AML-193 (cell line): ENCODE measurements at regions not wholly inside any gene's neighbourhood (a gene's known extent, or its start where the extent isn't known, plus 50 kb on each side); places are given as distances from the start of the nearest gene placed in this dataset.

ENCODE experiments used
- DNase-seq, 2 experiments: peaks; one replicate each; lab custom pipeline; 2025; lab: John Stamatoyannopoulos, UW

GRCh38 chr10:130623680-130624267 lies 487.6 kb downstream of the GLRX3 start:
- no peak for DNase-seq

GRCh38 chr10:130627346-130628045 lies 491.3 kb downstream of the GLRX3 start:
- DNase-seq = no peak

GRCh38 chr10:130630135-130630534 lies 493.9 kb downstream of the GLRX3 start:
- no peak for DNase-seq

- peak; percentile 27 to 40 for DNase-seq
Measured at GRCh38 chr10:130631142-130632096, 495.2 kb downstream of the GLRX3 start.

GRCh38 chr10:130634816-130635215 lies 498.6 kb downstream of the GLRX3 start:
- DNase-seq = no peak

GRCh38 chr10:130635528-130635927 lies 499.3 kb downstream of the GLRX3 start:
- no peak for DNase-seq

GRCh38 chr10:130636313-130636930 lies 500.2 kb downstream of the GLRX3 start:
- no peak for DNase-seq

GRCh38 chr10:130637089-130637676 lies 501.0 kb downstream of the GLRX3 start:
- no peak for DNase-seq

- DNase-seq = no peak
Measured at GRCh38 chr10:130638991-130639390, 502.8 kb downstream of the GLRX3 start.

- no peak for DNase-seq
Measured at GRCh38 chr10:130642926-130643325, 506.7 kb downstream of the GLRX3 start.

- DNase-seq = no peak
Measured at GRCh38 chr10:130647341-130647740, 511.1 kb downstream of the GLRX3 start.

GRCh38 chr10:130648807-130649206 lies 512.6 kb downstream of the GLRX3 start:
- no peak for DNase-seq

- no peak for DNase-seq
Measured at GRCh38 chr10:130652544-130652943, 516.4 kb downstream of the GLRX3 start.

GRCh38 chr10:130652964-130653578 lies 516.9 kb downstream of the GLRX3 start:
- DNase-seq = no peak

GRCh38 chr10:130654726-130655125 lies 518.5 kb downstream of the GLRX3 start:
- DNase-seq = no peak

- no peak for DNase-seq
Measured at GRCh38 chr10:130655313-130656186, 519.4 kb downstream of the GLRX3 start.

GRCh38 chr10:130656187-130656575 lies 520.0 kb downstream of the GLRX3 start:
- DNase-seq = no peak

GRCh38 chr10:130656582-130657133 lies 520.5 kb downstream of the GLRX3 start:
- no peak for DNase-seq

- DNase-seq = no peak
Measured at GRCh38 chr10:130658687-130659290, 522.6 kb downstream of the GLRX3 start.

- DNase-seq = no peak
Measured at GRCh38 chr10:130659528-130659927, 523.3 kb downstream of the GLRX3 start.
